ENCODE measurements at regions not wholly inside any gene's neighbourhood (a gene's known extent, or its start where the extent isn't known, plus 50 kb on each side); places are given as distances from the start of the nearest gene placed in this dataset.
A peak's percentile ranks its signal among the peaks of the same experiment; 100 is the strongest.

DNA sequence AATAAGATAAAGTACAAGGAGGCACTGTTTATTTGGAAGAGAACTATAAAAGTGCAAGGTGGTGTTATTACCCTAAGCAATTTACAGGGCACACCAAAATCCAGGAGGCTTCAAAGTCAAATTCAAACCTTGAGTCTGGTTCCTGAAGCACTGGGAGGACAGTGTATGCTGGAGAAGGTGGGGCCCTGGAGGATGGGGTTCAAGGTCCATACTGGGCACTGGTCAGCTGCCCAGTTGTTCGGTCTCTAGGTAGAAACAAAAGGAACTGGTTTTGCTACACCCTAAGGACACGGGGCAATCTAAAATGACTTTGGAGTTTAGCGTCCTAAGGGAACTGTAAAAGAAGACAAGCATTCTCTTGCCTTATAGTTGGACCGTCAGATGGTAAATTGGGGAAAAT, 78.4 kb upstream of the ELMO1 start:
- Histone ChIP-seq H3K27me3 (ENCODE audit: control insufficient read depth in 3 of 3, insufficient read depth in 3 of 3, low read length in 2 of 3) (no peaks in the 10 kb centered on the region), H3K9ac (ENCODE audit: insufficient read depth in 1 of 2, low read length in 2 of 2) (no peak overlapping the region), H3K4me3 (no peak overlapping the region), H3K4me1 (ENCODE audit: control insufficient read depth in 5 of 5, insufficient read depth in 5 of 5, low read length in 5 of 5) (peaks cover 0 to 2% (median 0%) of the 10 kb centered on the region in 5 donors), H3K9me3 (ENCODE audit: control insufficient read depth in 4 of 4, insufficient read depth in 3 of 4, low read length in 3 of 4) (peaks cover 0 to 1% (median 0%) of the 10 kb centered on the region in 4 donors), H3K27ac (ENCODE audit: low read depth in 1 of 2, low read length in 1 of 2) (no peak overlapping the region), H3K36me3 (ENCODE audit: control insufficient read depth in 4 of 4, insufficient read depth in 4 of 4, low read length in 4 of 4) (no peaks in the 10 kb centered on the region)
- TF ChIP-seq, protein P1, sequence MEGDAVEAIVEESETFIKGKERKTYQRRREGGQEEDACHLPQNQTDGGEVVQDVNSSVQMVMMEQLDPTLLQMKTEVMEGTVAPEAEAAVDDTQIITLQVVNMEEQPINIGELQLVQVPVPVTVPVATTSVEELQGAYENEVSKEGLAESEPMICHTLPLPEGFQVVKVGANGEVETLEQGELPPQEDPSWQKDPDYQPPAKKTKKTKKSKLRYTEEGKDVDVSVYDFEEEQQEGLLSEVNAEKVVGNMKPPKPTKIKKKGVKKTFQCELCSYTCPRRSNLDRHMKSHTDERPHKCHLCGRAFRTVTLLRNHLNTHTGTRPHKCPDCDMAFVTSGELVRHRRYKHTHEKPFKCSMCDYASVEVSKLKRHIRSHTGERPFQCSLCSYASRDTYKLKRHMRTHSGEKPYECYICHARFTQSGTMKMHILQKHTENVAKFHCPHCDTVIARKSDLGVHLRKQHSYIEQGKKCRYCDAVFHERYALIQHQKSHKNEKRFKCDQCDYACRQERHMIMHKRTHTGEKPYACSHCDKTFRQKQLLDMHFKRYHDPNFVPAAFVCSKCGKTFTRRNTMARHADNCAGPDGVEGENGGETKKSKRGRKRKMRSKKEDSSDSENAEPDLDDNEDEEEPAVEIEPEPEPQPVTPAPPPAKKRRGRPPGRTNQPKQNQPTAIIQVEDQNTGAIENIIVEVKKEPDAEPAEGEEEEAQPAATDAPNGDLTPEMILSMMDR (IDR thresholded peaks at IDR 0.05; ENCODE audit: control extremely low read depth, extremely low read depth): no peak
- no peak for DNase-seq
- 94 to 96% methylated on average over 4 of the region's 4 CpGs for WGBS, 2 donors
- ATAC-seq (ENCODE audit: insufficient read depth, low FRiP score): no peak

DNA sequence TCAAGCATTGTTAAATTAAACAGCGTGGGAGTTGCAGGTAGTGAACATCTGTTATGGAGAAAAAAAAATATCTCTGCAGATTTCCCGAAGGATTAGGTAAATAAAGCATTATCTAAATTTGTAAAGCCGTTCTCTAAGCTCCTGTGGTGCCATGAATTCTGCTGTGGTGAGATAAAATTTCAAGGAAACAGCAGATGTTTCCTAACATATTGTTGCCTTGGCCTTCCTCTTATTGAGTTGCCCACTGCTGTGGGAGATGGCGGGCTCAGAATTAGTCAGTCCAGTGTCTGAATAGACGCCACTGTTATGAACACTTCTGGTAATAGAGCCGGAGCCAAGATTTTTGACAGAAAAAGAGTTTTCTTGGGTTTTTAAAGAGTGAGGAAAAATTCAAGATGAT, 82.6 kb upstream of the ELMO1 start:
- Histone ChIP-seq H3K27ac (ENCODE audit: low read depth in 1 of 2, low read length in 1 of 2) (peak overlapping the region in 1 of 2 donors; percentile 45), H3K36me3 (ENCODE audit: control insufficient read depth in 4 of 4, insufficient read depth in 4 of 4, low read length in 4 of 4) (no peaks in the 10 kb centered on the region), H3K9ac (ENCODE audit: insufficient read depth in 1 of 2, low read length in 2 of 2) (no peak overlapping the region), H3K9me3 (ENCODE audit: control insufficient read depth in 4 of 4, insufficient read depth in 3 of 4, low read length in 3 of 4) (peaks cover 0 to 2% (median 0%) of the 10 kb centered on the region in 4 donors), H3K27me3 (ENCODE audit: control insufficient read depth in 3 of 3, insufficient read depth in 3 of 3, low read length in 2 of 3) (no peaks in the 10 kb centered on the region), H3K4me1 (ENCODE audit: control insufficient read depth in 5 of 5, insufficient read depth in 5 of 5, low read length in 5 of 5) (peaks cover 0 to 8% (median 0%) of the 10 kb centered on the region in 5 donors), H3K4me3 (no peak overlapping the region)
- TF ChIP-seq, protein P1 (IDR thresholded peaks at IDR 0.05; ENCODE audit: control extremely low read depth, extremely low read depth): no peak
- WGBS, 2 donors: 21 to 48% methylated on average over 6 of the region's 6 CpGs
- no peak for DNase-seq
- ATAC-seq (ENCODE audit: insufficient read depth, low FRiP score): no peak

DNA sequence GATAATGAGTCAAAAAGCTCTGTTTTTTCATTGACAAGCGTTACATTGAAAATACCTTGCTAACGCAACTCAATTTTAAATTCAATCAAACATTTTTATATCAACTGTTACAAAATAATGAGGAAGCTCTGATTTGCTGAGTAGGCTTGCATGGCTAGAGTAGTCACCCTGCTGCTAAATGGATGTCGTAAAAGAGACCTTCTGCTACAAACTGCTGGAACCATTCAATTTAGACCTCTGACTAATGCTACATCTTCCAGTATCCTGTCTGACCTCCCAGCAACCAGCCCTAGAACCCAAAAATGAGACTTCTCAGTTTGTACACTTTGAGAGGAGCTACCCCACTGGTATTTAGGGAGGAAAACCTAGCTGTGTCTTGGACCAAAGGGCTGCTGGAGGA, 84.0 kb upstream of the ELMO1 start:
- peaks cover 0 to 8% (median 0%) of the 10 kb centered on the region in 5 donors for H3K4me1 ChIP-seq (ENCODE audit: control insufficient read depth in 5 of 5, insufficient read depth in 5 of 5, low read length in 5 of 5)
- no peak overlapping the region for H3K27ac ChIP-seq (ENCODE audit: low read depth in 1 of 2, low read length in 1 of 2)
- no peak overlapping the region for H3K4me3 ChIP-seq
- TF ChIP-seq, protein P1 (IDR thresholded peaks at IDR 0.05; ENCODE audit: control extremely low read depth, extremely low read depth): no peak
- no peaks in the 10 kb centered on the region for H3K36me3 ChIP-seq (ENCODE audit: control insufficient read depth in 4 of 4, insufficient read depth in 4 of 4, low read length in 4 of 4)
- ATAC-seq (ENCODE audit: insufficient read depth, low FRiP score): no peak
- no peak for DNase-seq
- H3K27me3 ChIP-seq (ENCODE audit: control insufficient read depth in 3 of 3, insufficient read depth in 3 of 3, low read length in 2 of 3): no peaks in the 10 kb centered on the region
- 94 to 97% methylated on average over 3 of the region's 3 CpGs for WGBS, 2 donors
- H3K9ac ChIP-seq (ENCODE audit: insufficient read depth in 1 of 2, low read length in 2 of 2): no peak overlapping the region
- H3K9me3 ChIP-seq (ENCODE audit: control insufficient read depth in 4 of 4, insufficient read depth in 3 of 4, low read length in 3 of 4): peaks cover 0 to 2% (median 0%) of the 10 kb centered on the region in 4 donors
